HCT116 (cell line): ENCODE measurements at regions not wholly inside any gene's neighbourhood (a gene's known extent, or its start where the extent isn't known, plus 50 kb on each side); places are given as distances from the start of the nearest gene placed in this dataset.

ENCODE experiments used
- ATAC-seq: fragments of 200-7000 bp; cut with Tn5 transposase; 2 replicates; pipeline ENCODE4 v1.9.1; 2020; ENCODE audit warnings: mild to moderate bottlenecking, moderate library complexity
- BruUV-seq: library from RNA; stranded (reverse); fragments of 400-500 nt; replicated peaks from 2 replicates; lab custom pipeline; 2021; lab: Mats Ljungman, UMichigan
- CTCF ChIA-PET: fragments of 300-600 bp; sonication (Branson Sonifier 250); formaldehyde crosslinking; loops from one replicate; lab custom pipeline; 2021; ENCODE audit warnings: antibody characterized with exemption; lab: Charles Lee
- POLR2A ChIA-PET: fragments of 300-600, 350-600 bp; sonication (Branson Sonifier 250); formaldehyde crosslinking; loops from one replicate; lab custom pipeline; 2021; ENCODE audit warnings: antibody characterized with exemption; lab: Charles Lee
- RAD21 ChIA-PET, 2 experiments: fragments of 300-600 bp; sonication (Branson Sonifier 250); formaldehyde crosslinking; loops; one replicate each; lab custom pipeline; 2023; ENCODE audit warnings: low total read pairs in 2 of 2; ENCODE audit not compliant: uncharacterized antibody in 2 of 2, unreplicated experiment in 2 of 2, low non-redundant PET in 1 of 2; lab: Charles Lee
- DNase-seq: peaks from one replicate; pipeline ENCODE4 v3.0.0-alpha.2; 2010; ENCODE audit warnings: low read depth, low spot score
- H2AFZ ChIP-seq: fragments of 200-600 bp; shearing (Covaris generic), sonication (generic); 2 replicates; pipeline ENCODE4 v1.6.1; 2017; ENCODE audit warnings: low read depth, mixed run types, mixed read lengths, antibody characterized with exemption, low read length; ENCODE audit not compliant: poor library complexity, severe bottlenecking
- H3K27ac ChIP-seq: 2 replicates; pipeline ENCODE4 v1.5.1; 2012; ENCODE audit warnings: low read depth, low read length
- H3K27me3 ChIP-seq: fragments of 200-600 bp; sonication (generic); 2 replicates; pipeline ENCODE4 v1.6.1; 2016; ENCODE audit warnings: mixed run types, low read length, mixed read lengths; ENCODE audit not compliant: insufficient read depth
- H3K36me3 ChIP-seq, 2 experiments: fragments of 200-500 bp in 1 of 2; fragments of 200-600 bp in 1 of 2; sonication (Bioruptor generic) in 1 of 2; sonication (generic) in 1 of 2; 2 replicates each; pipeline versions ENCODE4 v1.5.1 to v1.6.1; 2014 to 2016; ENCODE audit warnings: low read length in 2 of 2, inconsistent platforms in 1 of 2, mixed read lengths in 1 of 2, mixed run types in 1 of 2; ENCODE audit not compliant: insufficient read depth in 2 of 2, control insufficient read depth in 1 of 2
- H3K4me1 ChIP-seq, 2 experiments: fragments of 200-600 bp in 1 of 2; sonication (generic) in 1 of 2; 2 replicates each; pipeline versions ENCODE4 v1.5.1 to v1.6.1; 2012 to 2017; ENCODE audit warnings: low read length in 2 of 2, inconsistent platforms in 1 of 2, mild to moderate bottlenecking in 1 of 2, mixed read lengths in 1 of 2, mixed run types in 1 of 2, moderate library complexity in 1 of 2; ENCODE audit not compliant: insufficient read depth in 2 of 2, control insufficient read depth in 1 of 2
- H3K4me2 ChIP-seq: fragments of 200-600 bp; sonication (generic); 2 replicates; pipeline ENCODE4 v1.6.1; 2017; ENCODE audit warnings: mixed run types, low read length, mixed read lengths
- H3K4me3 ChIP-seq, 2 experiments: fragments of 200-600 bp in 1 of 2; sonication (generic) in 1 of 2; replicated peaks in 1 of 2; 2 replicates each; pipeline ENCODE4 v1.5.1; 2011 to 2016; ENCODE audit warnings: low read length in 2 of 2, control low read depth in 1 of 2, low read depth in 1 of 2, mild to moderate bottlenecking in 1 of 2, mixed read lengths in 1 of 2, mixed run types in 1 of 2
- H3K79me2 ChIP-seq: fragments of 200-600 bp; sonication (generic); 2 replicates; pipeline ENCODE4 v1.6.1; 2017; ENCODE audit warnings: mild to moderate bottlenecking, mixed run types, low read length, moderate library complexity, mixed read lengths; ENCODE audit not compliant: insufficient read depth
- H3K9ac ChIP-seq: fragments of 200-600 bp; sonication (generic); 2 replicates; pipeline ENCODE4 v1.6.1; 2016; ENCODE audit warnings: low read length, mixed read lengths
- H3K9me2 ChIP-seq: fragments of 200-600 bp; sonication (generic), shearing (Covaris generic); 2 replicates; pipeline ENCODE4 v1.6.1; 2017; ENCODE audit warnings: mixed run types, mild to moderate bottlenecking, moderate library complexity; ENCODE audit not compliant: insufficient read depth
- H3K9me3 ChIP-seq, 2 experiments: fragments of 200-500 bp in 1 of 2; fragments of 200-600 bp in 1 of 2; sonication (Bioruptor generic) in 1 of 2; sonication (generic) in 1 of 2; 2 replicates each; pipeline ENCODE4 v1.6.1; 2014 to 2017; ENCODE audit warnings: low read length in 2 of 2, mixed read lengths in 2 of 2, inconsistent platforms in 1 of 2, low read depth in 1 of 2, mild to moderate bottlenecking in 1 of 2, mixed run types in 1 of 2, moderate library complexity in 1 of 2; ENCODE audit not compliant: control insufficient read depth in 1 of 2, insufficient read depth in 1 of 2
- H4K20me1 ChIP-seq: fragments of 200-600 bp; sonication (generic), shearing (Covaris generic); 2 replicates; pipeline ENCODE4 v1.6.1; 2017; ENCODE audit warnings: mixed run types, mild to moderate bottlenecking, moderate library complexity; ENCODE audit not compliant: insufficient read depth
- CEBPB ChIP-seq: IDR thresholded peaks from 2 replicates; pipeline ENCODE4 v1.6.1; 2012; ENCODE audit warnings: low read depth
- EZH2 ChIP-seq: fragments of 200-600 bp; sonication (generic); IDR thresholded peaks from 2 replicates; pipeline ENCODE4 v1.6.1; 2017; ENCODE audit warnings: antibody characterized with exemption, mixed run types
- EZH2phosphoT487 ChIP-seq: fragments of 200-600 bp; IDR thresholded peaks from 2 replicates; pipeline ENCODE4 v1.6.1; 2018; ENCODE audit warnings: antibody characterized with exemption, borderline replicate concordance
- FOSL1 ChIP-seq: IDR thresholded peaks from 2 replicates; pipeline ENCODE4 v1.6.1; 2012; ENCODE audit warnings: low read depth
- JUND ChIP-seq: IDR thresholded peaks from 2 replicates; pipeline ENCODE4 v1.6.1; 2012
- MAX ChIP-seq: IDR thresholded peaks from 2 replicates; pipeline ENCODE4 v1.6.1; 2012
- POLR2A ChIP-seq: IDR thresholded peaks from 2 replicates; pipeline ENCODE4 v1.7.0; 2011; ENCODE audit warnings: borderline replicate concordance; ENCODE audit not compliant: insufficient read depth, insufficient read length; ENCODE audit errors: extremely low read depth
- SIN3A ChIP-seq: IDR thresholded peaks from 2 replicates; pipeline ENCODE4 v1.6.1; 2012; ENCODE audit warnings: low read depth
- SRF ChIP-seq: IDR thresholded peaks from 2 replicates; pipeline ENCODE4 v1.6.1; 2012; ENCODE audit warnings: low read depth
- ZFX ChIP-seq: fragments of 450-650 bp; IDR thresholded peaks from 2 replicates; pipeline ENCODE4 v1.6.1; 2017
- ZNF274 ChIP-seq: fragments of 200-500 bp; sonication (Bioruptor generic); IDR thresholded peaks from 2 replicates; pipeline ENCODE4 v1.6.1; 2014; ENCODE audit warnings: mild to moderate bottlenecking, low read depth, low read length, inconsistent platforms
- intact Hi-C: fragments of 100-400 bp; cut with micrococcal nuclease; formaldehyde crosslinking; loops from 2 replicates; pipeline ENCODE4 v1.10.0; 2022
- TF ChIP-seq, protein P1 (sequence below): IDR thresholded peaks from 2 replicates; pipeline ENCODE4 v1.6.1; 2012
- TF ChIP-seq, protein P2 (sequence below), 3 experiments: fragments of 200-600 bp in 1 of 3; sonication (generic) in 1 of 3; IDR thresholded peaks in 2 of 3; conservative IDR thresholded peaks in 1 of 3; 2 replicates each; pipeline ENCODE4 v1.5.1; 2012 to 2017; ENCODE audit warnings: low read depth in 2 of 3, low read length in 2 of 3, antibody characterized with exemption in 1 of 3, borderline replicate concordance in 1 of 3, control low read depth in 1 of 3, mild to moderate bottlenecking in 1 of 3, mixed read lengths in 1 of 3, mixed run types in 1 of 3, moderate library complexity in 1 of 3; ENCODE audit not compliant: insufficient read depth in 1 of 3
- TF ChIP-seq, protein P3 (sequence below): IDR thresholded peaks from 2 replicates; pipeline ENCODE4 v1.6.1; 2011; ENCODE audit warnings: mild to moderate bottlenecking, low read length, moderate library complexity; ENCODE audit not compliant: insufficient replicate concordance; ENCODE audit errors: extremely low read depth

GRCh38 chr11:104813532-104813931, 84.7 kb downstream of the CASP12 start:
- no TSS peak for BruUV-seq
- H3K27me3 ChIP-seq = no peaks in the 10 kb centered on the region
- RAD21 ChIA-PET = no interaction called here
- H3K9me3 ChIP-seq = no peaks in the 10 kb centered on the region
- H3K36me3 ChIP-seq = no peaks in the 10 kb centered on the region
- H3K4me1 ChIP-seq = no peaks in the 10 kb centered on the region
- DNase-seq (no peak), ATAC-seq (no peak)
- H3K9ac ChIP-seq = no peak overlapping the region
- TF ChIP-seq, protein P1, sequence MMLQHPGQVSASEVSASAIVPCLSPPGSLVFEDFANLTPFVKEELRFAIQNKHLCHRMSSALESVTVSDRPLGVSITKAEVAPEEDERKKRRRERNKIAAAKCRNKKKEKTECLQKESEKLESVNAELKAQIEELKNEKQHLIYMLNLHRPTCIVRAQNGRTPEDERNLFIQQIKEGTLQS = no peak
- no peak for TF ChIP-seq FOSL1
- no peak for TF ChIP-seq EZH2phosphoT487
- no peak for TF ChIP-seq CEBPB
- TF ChIP-seq SRF = no peak
- no peak for TF ChIP-seq ZFX
- no peak for TF ChIP-seq POLR2A
- TF ChIP-seq JUND = no peak
- no peak for TF ChIP-seq SIN3A
- no peak overlapping the region for H2AFZ ChIP-seq
- H3K9me2 ChIP-seq = no peaks in the 10 kb centered on the region
- H3K27ac ChIP-seq = no peak overlapping the region
- intact Hi-C loops = no loop called here
- H3K4me2 ChIP-seq = no peak overlapping the region
- H3K4me3 ChIP-seq = no peak overlapping the region
- POLR2A ChIA-PET = no interaction called here
- no peaks in the 10 kb centered on the region for H3K79me2 ChIP-seq
- CTCF ChIA-PET = no interaction called here
- no peaks in the 10 kb centered on the region for H4K20me1 ChIP-seq

DNA sequence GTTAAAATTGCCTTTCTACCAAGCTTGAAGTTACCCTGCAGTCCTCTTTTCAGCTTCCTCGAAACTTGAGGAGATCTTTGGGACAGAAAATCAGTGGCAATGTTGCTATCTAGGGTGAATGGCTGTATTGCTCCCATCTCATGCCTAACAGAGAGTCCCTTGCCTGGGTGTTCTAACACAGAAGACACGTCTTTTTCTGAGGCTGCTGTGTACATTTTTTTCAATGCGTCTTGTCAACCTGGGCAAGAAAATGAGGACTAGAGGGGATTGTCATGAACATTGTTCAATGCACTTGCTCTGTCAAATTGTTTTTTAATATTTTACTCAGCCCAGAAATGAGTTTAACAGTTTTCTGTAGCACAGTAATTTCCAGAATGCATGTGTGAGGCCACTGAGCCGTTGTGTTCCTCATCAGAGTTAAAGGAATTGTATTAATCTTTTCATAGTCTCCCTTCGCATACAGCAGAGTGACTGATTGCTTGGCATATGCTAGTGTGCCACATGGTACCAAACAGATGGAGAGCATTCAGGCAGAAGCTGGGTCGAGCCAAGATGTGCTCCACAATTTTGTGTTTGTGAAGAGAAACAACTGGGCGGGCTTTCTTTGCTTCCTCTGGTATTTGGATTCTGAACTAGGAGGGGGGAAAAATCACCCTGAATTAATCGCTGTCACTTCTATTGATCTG, 86.0 kb downstream of the CASP12 start:
- H4K20me1 ChIP-seq = no peaks in the 10 kb centered on the region
- no peak overlapping the region for H2AFZ ChIP-seq
- H3K36me3 ChIP-seq = no peaks in the 10 kb centered on the region
- no peak overlapping the region for H3K4me3 ChIP-seq
- H3K27ac ChIP-seq = no peak overlapping the region
- no peak overlapping the region for H3K9ac ChIP-seq
- DNase-seq (no peak), ATAC-seq (no peak)
- RAD21 ChIA-PET = no interaction called here
- intact Hi-C loops = no loop called here
- BruUV-seq = no TSS peak
- no peaks in the 10 kb centered on the region for H3K79me2 ChIP-seq
- CTCF ChIA-PET = no interaction called here
- no peaks in the 10 kb centered on the region for H3K4me1 ChIP-seq
- H3K27me3 ChIP-seq = no peaks in the 10 kb centered on the region
- H3K9me3 ChIP-seq = no peaks in the 10 kb centered on the region
- no peaks in the 10 kb centered on the region for H3K9me2 ChIP-seq
- POLR2A ChIA-PET = no interaction called here
- no peak overlapping the region for H3K4me2 ChIP-seq
- TF ChIP-seq ZFX (no peak), ZNF274 (no peak), MAX (no peak), EZH2 (no peak), CEBPB (no peak), JUND (no peak), EZH2phosphoT487 (no peak), SRF (no peak)
- TF ChIP-seq, protein P2, sequence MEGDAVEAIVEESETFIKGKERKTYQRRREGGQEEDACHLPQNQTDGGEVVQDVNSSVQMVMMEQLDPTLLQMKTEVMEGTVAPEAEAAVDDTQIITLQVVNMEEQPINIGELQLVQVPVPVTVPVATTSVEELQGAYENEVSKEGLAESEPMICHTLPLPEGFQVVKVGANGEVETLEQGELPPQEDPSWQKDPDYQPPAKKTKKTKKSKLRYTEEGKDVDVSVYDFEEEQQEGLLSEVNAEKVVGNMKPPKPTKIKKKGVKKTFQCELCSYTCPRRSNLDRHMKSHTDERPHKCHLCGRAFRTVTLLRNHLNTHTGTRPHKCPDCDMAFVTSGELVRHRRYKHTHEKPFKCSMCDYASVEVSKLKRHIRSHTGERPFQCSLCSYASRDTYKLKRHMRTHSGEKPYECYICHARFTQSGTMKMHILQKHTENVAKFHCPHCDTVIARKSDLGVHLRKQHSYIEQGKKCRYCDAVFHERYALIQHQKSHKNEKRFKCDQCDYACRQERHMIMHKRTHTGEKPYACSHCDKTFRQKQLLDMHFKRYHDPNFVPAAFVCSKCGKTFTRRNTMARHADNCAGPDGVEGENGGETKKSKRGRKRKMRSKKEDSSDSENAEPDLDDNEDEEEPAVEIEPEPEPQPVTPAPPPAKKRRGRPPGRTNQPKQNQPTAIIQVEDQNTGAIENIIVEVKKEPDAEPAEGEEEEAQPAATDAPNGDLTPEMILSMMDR (IDR thresholded peaks at IDR 0.05 in 2 of 3, conservative IDR thresholded peaks at IDR 0.05 in 1 of 3; ENCODE audit: borderline replicate concordance in 1 of 3, insufficient read depth in 1 of 3, low read depth in 2 of 3, low read length in 2 of 3) = no peak
- TF ChIP-seq, protein P3, sequence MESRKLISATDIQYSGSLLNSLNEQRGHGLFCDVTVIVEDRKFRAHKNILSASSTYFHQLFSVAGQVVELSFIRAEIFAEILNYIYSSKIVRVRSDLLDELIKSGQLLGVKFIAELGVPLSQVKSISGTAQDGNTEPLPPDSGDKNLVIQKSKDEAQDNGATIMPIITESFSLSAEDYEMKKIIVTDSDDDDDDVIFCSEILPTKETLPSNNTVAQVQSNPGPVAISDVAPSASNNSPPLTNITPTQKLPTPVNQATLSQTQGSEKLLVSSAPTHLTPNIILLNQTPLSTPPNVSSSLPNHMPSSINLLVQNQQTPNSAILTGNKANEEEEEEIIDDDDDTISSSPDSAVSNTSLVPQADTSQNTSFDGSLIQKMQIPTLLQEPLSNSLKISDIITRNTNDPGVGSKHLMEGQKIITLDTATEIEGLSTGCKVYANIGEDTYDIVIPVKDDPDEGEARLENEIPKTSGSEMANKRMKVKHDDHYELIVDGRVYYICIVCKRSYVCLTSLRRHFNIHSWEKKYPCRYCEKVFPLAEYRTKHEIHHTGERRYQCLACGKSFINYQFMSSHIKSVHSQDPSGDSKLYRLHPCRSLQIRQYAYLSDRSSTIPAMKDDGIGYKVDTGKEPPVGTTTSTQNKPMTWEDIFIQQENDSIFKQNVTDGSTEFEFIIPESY = no peak
- TF ChIP-seq, protein P1 = no peak
